HEK293T (cell line): ENCODE measurements at regions not wholly inside any gene's neighbourhood (a gene's known extent, or its start where the extent isn't known, plus 50 kb on each side); places are given as distances from the start of the nearest gene placed in this dataset.

Experiments
- ARNT ChIP-seq: fragments of 450-650 bp; IDR thresholded peaks from 2 replicates; pipeline ENCODE4 v1.6.1; 2017; ENCODE audit warnings: mild to moderate bottlenecking
- ELF4 ChIP-seq: fragments of 450-650 bp; IDR thresholded peaks from 2 replicates; pipeline ENCODE4 v1.6.1; 2017; ENCODE audit warnings: antibody characterized with exemption
- FOXK2 ChIP-seq: fragments of 450-650 bp; IDR thresholded peaks from 2 replicates; pipeline ENCODE4 v1.6.1; 2016; ENCODE audit warnings: mild to moderate bottlenecking
- FOXM1 ChIP-seq: fragments of 450-650 bp; IDR thresholded peaks from 2 replicates; pipeline ENCODE4 v1.6.1; 2017; ENCODE audit warnings: mild to moderate bottlenecking, borderline replicate concordance
- TARDBP ChIP-seq: fragments of 450-650 bp; IDR thresholded peaks from 2 replicates; pipeline ENCODE4 v1.6.1; 2016

DNA sequence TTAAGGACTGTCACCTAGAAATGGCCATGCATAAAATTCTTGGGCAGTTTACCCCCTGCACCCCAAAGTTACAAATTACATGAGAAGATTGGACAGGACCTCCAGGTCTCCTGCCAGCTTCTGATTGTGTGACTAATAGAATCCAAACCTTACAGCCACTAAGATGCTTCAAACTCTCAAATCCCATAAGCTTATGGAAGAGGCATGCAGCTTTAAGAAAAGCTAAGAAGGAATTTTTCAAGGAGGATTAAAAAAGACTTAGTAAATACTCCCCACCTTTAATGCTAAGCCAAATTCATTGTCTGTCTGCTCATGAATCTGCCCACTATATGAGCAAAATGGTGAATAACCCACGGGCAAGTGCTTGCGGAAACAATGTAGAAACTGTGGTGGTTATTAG lies 86.3 kb downstream of the MAIP1 start:
- TF ChIP-seq ARNT (no peak), TARDBP (no peak), FOXK2 (no peak), FOXM1 (no peak), ELF4 (no peak)
